Fibroblast of skin of right quadriceps (primary cell): ENCODE measurements at regions not wholly inside any gene's neighbourhood (a gene's known extent, or its start where the extent isn't known, plus 50 kb on each side); places are given as distances from the start of the nearest gene placed in this dataset.

Experiments
- DNase-seq: peaks from one replicate; pipeline ENCODE4 v3.0.0-alpha.2; 2013

DNA sequence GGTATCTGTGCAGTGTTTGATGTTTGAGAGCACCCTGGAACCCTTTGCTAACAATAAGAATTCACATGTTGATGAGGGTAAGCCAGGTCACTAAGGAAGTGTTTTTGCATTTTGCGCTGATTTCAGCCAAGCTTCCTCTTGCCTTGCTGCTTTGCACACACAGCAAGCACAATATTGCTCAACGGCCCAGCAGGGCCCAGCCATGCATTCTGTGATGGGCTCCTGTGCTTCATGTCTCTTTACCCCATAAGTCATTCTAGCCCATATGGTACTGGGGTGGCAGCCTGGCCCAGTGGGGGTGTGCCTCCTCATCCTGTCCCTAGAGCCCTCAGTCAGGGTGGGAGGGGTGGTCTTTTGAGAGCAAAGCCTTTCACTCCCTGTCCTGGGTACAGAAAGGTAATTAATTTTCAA lies 481.3 kb downstream of the GADD45G start:
- no peak for DNase-seq

DNA sequence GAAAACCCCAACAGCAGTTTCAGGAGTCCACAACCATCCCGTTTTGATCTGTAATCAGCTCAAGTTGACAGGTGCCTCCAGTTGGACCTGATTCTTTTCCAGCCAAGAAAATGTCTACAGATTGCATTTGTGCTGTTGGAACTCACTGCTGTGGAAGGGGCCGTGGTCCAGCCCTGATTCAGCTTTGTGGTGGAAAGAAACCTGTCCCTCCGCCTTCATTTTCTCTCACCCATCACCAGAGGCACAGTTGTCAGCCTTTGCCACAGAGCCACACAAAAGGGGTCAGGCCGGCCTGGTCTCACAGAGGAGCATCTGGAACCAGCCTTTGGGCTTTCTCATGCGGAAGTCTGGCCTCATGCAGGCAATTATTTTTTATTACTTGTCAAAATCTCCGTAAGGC lies 483.6 kb downstream of the GADD45G start:
- no peak for DNase-seq

DNA sequence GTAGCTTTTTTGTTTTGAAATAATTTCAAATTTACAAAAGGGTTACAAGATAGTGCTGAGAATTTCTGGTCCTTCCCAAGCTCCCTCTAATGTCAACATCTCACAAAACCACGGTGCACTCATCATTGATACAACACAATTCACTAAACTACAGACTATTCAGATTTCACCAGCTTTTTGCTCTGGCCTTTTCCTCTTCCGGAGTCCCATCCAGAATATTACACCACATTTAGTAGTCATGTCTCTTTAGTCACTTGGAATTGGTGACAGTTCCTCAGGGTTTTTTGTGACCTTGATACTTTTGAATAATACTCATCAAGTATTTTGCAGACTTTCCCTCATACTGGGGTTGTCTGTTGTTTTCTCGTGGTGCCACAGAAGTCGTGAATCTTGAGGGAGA lies 484.0 kb downstream of the GADD45G start:
- DNase-seq = no peak

DNA sequence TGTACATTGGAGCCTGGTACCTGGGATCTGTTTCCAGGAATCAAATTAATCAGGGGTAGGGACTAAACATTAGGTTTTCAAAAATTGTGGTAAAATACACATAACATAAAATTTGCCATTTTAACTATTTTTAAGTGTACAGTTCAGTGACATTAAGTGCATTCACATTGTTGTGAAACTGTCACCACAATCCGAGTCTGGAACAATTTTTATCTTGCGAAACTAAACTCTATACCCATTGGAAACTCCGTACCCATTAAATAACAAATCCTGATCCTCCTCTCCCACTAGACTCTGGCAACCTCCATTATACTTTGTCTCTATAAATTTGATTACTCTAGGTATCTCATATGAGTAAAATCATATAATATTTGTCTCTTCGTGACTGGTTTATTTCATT lies 486.2 kb downstream of the GADD45G start:
- no peak for DNase-seq

DNA sequence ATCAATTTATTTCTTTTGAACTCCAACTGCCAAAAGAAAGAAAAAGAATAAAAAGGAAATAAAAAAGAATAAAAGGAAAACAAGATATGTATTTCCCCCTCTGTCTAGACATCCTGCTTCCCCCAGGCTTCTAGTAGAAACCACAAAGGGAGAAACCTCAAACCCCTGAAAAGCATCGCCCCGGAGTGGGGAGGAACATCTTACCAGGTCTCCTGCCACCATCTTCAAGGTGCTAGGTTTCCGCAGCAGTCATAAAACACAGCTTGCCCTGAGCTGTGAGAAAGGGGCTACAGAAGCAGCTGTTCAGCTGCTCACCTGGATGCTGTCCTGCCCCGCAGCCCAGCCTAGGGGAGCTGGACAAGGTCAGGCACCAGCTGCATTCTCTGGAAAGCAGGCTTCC lies 487.7 kb downstream of the GADD45G start:
- DNase-seq = no peak

DNA sequence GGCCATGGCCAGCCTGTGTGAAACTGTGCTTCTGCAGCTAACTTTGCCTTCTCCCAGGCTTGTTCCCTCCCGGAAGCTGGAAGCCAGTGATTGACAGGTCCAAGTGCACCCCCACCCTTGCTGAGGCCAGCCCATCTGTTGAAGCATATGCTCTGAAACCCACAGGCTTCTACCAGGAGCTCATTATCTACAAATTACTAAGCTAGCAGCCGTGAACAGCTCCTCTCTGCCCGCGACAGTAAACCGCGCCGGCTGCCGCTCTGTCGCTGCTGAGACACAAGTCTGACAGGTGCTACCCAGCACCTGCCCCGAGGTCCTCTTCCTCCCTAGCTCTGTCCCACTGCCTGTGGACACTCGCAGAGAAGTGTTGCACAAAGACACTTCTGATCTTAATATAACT lies 490.9 kb downstream of the GADD45G start:
- DNase-seq = no peak

DNA sequence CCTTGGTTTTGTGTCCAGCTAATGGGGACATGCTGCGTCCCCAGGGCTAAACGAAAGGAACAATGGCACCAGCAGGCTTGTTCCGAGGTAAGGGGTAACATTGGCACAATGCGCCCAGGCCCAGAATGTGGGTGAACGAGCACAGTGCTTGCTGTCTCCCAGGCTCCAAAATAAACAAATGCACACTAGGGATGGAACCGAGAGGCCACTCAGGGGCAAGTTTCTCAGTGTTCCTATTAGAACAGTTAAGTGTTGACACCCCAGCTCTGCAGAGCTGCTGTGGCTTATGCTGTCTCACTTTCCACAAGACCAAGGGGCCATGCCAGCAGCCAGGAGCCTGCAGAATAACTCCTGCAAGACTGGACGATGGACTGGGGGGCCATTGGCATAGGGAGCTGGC lies 492.4 kb downstream of the GADD45G start:
- DNase-seq = no peak

DNA sequence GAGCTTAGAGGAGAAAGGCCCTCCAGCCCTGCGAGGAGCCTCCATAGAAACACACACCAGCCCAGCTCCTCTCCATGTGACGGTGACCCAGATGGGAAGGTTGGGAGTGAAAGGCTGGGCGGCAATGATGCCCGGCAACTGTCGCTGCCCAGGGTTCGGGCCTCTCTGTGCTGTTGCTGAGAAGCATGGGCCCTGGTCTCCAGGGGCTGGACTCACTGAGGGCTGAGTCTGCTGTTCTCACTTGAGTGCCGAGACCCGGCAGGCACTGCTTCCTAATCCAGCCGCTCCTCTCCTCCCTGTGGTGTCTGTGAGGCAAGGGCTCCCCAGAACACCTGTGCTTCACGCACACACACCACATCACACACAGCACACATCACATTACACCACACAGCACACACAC lies 493.6 kb downstream of the GADD45G start:
- no peak for DNase-seq

DNA sequence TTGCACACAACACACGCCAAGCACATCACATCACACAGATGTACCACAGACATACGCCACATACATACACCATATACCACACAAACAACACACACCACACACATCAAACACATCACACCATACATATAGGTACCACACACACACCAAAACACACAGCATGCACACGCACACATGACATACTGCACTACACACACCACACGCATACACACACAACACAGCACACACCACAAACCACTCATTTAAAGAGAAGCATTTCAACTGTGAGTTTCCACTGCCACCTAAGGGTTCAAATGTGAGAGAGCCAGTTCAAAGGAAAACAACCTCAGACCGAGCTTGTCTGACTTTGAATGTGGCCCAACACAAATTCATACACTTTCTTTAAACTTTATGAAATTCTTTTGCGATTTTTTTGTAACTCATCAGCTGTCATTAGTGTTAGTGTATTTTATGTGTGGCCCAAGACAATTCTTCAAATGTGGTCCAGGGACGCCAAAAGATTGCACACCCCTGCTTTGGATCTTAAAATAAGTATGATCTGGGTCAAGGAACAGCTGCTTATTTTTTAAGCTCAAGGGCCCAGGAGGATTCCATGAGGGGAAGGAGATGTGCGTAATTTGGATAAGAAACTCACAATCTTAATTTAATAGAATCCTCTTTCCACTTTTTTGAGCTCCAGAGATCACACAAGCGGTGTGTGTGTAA lies 494.6 kb downstream of the GADD45G start:
- DNase-seq = peak; percentile 41

DNA sequence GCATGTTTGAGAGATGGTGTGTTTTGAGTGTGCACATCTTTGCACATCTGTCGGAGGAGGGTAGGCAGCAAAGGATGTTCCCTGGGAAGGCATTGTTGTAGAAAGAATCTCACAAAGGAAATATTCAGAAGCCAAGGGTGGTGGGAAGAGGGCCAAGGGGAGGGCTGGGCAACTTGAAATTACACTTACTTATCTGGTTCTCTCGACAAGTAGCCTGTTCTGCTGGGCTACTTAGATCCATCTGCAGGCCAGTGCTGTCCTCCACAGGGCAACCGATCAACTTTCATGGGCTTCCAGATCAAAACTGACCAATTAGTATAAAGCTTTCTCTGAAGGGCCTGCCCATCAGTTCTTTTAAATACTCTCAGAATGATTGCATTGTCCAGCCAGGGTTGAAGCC lies 495.2 kb downstream of the GADD45G start:
- peak; percentile 46 for DNase-seq

DNA sequence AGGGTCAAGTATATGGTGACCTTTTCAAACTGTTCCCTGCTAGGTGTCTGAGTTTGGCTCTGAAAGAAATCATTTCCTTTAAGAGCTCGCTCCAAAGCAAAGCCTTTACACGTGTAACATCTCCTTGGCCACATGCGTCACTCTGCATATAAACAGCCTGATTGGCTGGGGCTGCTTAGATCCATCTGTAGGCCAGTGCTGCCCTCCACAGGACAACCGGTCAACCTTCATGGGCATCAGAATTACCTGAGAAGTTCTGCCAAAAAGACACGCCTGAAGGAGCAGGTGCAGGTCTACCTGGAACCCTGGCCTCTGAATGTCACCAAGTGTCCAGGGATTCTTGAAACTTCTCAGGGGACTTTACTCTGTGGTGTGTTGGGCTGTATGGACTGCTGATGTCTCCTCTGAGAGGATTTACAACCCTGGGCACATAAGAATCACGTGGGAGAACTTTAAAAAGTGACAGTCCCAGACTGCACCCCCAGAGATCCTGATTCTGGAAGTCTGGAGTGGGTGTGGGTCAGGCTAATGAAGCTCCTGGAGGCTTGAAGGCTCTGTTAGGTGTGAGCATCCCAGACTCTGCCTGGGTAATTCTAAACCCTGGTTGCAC lies 497.6 kb downstream of the GADD45G start:
- peak; percentile 84 for DNase-seq

DNA sequence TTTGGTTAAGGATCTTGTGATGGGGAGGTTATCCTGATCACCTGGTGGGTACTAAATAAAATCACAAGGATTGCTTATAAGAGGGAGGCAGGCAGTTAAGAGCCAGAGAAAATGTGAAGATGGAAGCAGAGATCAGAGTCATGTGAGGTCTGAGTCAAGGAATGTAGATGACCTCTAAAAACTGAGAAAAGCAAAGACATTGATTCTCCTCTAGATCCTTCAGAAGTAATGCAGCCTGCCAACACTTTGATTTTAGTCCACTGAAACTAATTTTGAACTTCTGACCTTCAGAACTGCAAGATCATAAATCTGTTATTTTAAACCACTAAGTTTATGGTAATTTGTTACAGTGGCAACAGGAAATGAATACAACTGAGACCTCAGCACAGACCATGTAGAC lies 499.0 kb downstream of the GADD45G start:
- no peak for DNase-seq

DNA sequence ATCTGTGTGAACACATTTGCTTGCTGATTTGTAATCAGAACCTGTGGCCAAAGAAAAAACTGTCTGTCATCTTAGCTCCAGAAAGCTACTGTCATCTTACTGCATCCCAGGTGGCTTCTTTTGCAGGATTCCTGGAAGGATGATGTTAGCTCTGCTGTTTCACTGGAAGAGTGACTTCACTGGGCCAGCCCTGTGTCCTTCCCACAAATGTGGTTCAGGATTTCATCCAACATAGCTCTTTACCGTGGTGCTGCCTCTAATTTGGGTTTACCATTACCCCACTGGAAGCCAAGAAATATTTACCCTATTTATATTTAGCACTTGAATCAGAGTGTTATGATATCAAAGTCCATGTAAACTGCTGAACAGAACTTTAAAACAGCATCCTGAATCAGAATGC lies 501.0 kb downstream of the GADD45G start:
- DNase-seq = no peak

DNA sequence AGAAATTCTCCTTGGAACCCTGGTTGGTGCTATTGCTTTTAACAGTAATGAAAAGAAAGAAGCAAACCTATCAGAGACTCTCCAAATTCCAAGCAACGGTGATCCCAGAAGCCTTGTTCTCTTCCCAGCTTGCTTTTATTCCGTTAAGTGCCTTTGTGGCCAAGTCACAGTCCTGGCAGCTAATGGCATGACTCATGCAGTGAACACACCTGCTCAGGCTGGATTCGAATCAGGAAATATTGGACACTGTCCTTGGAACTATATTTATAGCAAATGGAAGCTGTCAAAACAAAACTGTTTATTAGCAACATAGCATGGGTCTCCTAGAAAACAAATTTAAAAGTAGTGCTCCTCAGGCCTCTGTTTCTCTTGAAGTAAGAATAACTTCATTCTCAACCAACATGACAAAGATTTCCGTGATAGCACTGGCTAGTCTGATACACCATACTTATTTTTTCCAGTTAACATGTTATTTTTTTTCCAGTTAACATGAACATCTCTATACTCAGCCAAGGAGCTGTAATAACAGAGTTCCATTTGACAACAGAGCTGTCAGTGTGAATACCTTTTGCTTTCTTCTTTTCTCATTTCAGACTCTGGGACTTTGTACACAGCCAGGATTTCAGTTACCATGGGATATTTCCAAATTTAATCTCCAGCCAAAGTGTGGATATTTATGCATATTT lies 502.4 kb downstream of the GADD45G start:
- peak; percentile 31 for DNase-seq

DNA sequence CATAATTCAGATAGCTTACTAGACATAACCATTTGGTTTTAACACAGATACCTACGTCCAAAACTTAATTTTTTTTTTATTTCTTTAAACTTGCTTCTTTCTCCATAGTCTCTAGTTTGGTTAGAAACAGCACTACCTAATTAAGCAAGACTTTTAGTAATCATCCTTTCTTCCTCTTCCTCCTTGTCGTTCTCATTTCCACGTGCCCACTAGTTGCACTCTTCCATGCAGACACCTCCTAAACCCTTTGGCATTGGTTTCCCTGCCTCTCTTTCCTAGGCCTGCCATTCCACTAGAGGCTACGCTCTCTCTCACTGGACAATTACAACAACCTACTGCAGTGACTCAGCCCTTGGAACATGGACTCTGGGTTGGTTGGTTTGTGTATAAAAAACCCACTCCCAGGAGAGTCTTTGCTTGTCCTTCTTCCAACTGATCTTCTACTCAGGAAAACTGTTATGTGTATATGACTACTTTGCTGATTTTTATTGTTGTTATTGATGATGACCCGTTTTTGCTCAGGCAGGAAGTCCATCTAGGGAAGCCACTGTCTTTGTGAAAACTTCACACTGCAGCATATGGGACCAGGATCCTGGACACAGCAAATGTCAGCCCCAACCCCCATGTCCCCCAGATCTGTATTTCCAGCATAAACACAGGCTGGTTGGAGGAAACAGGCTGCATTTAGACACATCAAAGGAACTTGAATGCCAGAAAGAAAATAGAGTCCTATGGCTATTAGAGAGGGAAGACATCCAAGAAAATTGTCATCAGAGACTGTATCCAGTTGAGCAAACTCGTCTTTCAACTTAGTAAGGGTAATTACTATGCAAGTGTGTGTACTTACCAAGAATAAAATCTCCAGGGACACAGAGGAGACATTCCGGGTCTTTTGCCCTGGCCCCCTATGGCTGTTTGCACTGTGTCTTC lies 503.2 kb downstream of the GADD45G start:
- DNase-seq = peak; percentile 21

DNA sequence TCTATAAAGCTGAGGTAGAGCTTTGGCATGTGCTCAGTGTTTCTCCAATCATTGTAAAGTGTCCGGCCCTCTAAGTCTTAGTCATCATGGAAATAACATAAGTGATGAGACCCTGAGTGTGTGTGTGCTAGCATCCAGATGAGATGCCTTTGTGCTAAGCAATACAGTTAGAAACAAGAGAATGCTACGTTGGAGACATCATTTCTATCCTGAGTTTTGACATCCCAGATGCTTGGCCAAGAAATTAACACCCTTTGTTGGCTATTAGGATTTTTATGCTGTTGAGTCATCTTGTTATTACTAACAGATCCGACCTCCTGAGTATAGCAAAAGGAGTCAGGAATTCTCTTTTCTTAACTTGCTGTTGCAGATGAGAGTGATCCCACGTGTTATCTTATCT lies 508.0 kb downstream of the GADD45G start:
- DNase-seq = peak; percentile 97

DNA sequence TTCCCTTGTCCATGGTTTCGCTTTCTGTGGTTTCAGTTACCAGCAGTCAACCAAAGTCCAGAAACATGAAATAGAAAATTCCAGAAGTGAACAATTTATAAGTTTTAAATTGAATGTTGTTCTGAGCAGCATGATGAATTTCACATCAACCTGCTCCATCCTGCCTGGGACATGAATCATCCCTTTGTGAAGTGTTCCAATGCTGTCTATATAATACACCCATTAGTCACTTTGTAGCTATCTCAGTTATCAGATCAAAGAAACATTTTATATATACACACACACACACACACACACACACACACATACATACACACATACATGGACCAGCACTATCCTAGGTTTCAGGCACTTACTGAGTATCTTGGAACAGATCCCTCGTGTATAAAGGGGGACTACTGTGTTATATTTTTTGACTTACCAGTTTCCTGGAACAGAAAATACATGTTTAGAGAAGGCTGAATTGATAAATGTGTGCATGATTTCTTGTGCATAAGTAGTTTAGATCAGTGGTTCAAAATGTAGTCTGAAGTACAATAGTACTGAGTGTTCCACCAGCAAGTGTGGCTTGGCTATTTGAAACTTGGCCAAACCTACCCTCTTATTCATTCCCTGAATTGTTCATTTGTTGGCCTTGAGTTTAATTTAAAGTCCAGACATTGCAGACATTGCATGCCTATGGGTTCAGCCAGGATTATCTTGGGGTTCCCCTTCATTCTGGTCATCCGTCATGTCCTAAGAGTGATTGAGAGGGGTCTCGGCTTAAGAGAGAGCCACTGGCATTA lies 510.0 kb downstream of the GADD45G start:
- peak; percentile 69 for DNase-seq

DNA sequence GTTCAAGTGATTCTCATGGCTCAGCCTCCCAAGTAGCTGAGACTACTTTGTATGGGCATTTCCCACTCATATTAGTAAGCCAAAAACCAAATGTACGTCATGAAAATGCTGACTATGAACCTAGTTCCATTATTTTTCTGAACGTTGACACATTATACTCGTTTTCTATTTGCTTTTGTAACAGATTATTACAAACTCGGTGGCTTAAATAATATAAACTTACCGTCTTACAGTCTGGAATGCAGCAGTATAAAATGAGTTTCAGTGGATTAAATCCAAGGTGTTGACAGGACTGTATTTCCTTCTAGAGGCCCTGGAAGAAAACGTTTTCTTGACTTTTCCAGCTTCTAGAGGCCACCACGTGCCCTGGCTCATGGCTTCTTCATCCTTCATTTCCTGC lies 517.0 kb downstream of the GADD45G start:
- peak; percentile 68 for DNase-seq

DNA sequence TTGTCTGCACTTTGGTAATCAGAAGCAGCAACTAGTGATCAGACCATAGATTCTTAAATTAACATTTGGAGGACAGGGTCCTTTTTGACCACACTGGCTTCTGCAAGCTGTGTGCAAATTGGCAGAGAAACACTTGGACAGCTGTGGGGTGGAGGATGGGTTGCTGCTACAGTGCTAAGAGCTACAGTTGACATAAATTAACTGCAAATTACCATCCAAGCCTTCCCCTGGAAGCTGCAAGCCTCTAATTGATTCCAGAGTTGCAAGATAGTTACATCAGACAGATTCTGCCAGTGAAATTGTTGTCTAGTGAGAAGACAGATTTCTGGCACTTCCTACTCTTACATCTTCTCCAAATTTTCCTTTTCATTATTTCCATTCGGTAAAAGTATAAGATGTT lies 517.7 kb downstream of the DIRAS2 start:
- DNase-seq = peak; percentile 96

DNA sequence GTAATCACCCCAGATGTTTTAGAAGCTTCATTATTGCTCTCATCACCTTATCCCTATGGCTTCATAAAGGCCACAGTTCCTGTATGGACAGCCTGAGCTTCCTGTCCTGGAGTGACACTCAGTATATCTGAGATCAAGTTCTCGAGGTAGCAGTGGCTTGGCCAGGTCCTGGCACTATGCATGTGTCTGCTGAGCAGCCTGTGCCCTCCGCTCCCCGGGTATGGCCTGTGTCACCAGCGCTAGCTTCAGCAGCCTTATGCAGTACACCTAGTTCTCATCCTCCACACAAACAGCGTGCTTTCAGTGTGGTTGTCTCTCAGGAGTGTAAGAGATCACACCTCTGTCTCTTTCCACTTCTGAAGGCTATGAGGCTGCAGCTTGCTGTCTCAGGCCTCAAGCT lies 514.7 kb downstream of the DIRAS2 start:
- no peak for DNase-seq

DNA sequence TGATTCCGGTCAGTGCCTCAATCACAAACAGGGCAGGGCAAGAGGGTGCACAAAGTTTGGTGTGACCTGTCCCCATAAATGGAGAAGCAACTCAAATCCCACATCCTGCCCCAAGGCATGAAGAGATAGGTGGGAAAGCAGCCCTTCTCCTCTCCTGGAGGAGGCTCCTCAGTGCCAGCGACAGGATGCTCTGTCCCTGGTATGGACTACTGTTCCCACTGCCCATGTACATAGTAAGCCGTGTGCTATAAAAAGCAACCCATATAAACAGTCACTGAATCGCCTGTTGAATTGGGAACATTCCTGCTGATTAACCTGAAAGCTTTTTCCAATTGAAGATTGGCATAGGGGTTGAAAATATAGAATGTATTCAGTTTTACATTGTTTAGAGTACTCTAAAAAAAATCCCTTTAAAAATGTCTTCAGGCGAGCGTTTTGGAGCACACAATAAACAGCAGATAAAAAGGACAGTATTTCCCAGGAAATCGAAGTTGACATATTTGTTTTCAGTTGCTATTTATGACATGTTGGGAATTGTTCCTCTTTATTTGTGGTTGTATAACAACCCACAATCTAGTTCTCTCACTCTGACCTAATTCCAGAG lies 513.9 kb downstream of the DIRAS2 start:
- no peak for DNase-seq

DNA sequence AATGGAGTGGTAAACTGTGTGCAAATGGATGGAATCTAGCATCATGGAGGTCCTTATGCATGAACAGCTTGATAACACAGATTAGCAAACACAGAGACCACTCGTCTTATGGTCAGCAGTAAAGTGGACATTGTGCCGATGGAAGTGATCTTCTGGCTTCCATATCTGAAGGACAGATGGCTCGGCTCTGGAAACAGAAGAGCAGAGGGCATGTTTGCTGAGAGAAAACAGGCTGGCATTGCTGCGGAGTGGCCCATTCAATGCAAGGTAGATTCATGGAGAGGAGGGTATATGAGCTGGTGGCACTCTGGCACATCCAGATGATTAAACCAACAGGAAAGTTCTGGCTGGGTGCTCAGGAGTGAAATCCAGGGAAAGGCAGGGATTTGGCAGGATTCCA lies 513.2 kb downstream of the DIRAS2 start:
- no peak for DNase-seq
